ENCODE measurements at regions not wholly inside any gene's neighbourhood (a gene's known extent, or its start where the extent isn't known, plus 50 kb on each side); places are given as distances from the start of the nearest gene placed in this dataset.

GRCh38 chr2:60335533-60336237, 217.8 kb downstream of the BCL11A start:
- TF ChIP-seq POLR2A (IDR thresholded peaks at IDR 0.05) (no peak), CTCF (IDR thresholded peaks at IDR 0.05) (no peak)
